22Rv1 (cell line): ENCODE measurements at regions not wholly inside any gene's neighbourhood (a gene's known extent, or its start where the extent isn't known, plus 50 kb on each side); places are given as distances from the start of the nearest gene placed in this dataset.
"Not testable (repeated sequence)": the region's sequence is repeated elsewhere in the genome, so short reads cannot be mapped to it uniquely, and the experiment has no call there.

ENCODE experiments used
- ZFX ChIP-seq: fragments of 450-650 bp; IDR thresholded peaks from 2 replicates; pipeline ENCODE4 v1.6.1; 2017; ENCODE audit warnings: antibody characterized with exemption, borderline replicate concordance
- TF ChIP-seq, protein P1 (sequence below): fragments of 450-650 bp; IDR thresholded peaks from 2 replicates; pipeline ENCODE4 v1.5.1; 2017; ENCODE audit warnings: mild to moderate bottlenecking

DNA sequence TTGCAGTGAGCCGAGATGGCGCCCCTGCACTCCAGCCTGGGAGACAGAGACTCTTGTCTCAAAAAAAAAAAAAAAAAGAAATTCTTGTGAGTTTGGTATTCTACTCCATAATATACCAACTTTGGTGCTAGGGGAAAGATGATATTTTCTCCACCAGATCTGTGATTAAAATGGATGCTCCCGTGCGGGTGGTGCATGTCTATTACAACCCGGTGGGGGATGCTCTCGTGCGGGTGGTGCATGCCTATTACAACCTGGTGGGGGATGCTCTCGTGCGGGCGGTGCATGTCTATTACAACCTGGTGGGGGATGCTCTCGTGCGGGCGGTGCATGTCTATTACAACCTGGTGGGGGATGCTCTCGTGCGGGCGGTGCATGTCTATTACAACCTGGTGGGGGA, 244.1 kb upstream of the RGMA start:
- TF ChIP-seq, protein P1, sequence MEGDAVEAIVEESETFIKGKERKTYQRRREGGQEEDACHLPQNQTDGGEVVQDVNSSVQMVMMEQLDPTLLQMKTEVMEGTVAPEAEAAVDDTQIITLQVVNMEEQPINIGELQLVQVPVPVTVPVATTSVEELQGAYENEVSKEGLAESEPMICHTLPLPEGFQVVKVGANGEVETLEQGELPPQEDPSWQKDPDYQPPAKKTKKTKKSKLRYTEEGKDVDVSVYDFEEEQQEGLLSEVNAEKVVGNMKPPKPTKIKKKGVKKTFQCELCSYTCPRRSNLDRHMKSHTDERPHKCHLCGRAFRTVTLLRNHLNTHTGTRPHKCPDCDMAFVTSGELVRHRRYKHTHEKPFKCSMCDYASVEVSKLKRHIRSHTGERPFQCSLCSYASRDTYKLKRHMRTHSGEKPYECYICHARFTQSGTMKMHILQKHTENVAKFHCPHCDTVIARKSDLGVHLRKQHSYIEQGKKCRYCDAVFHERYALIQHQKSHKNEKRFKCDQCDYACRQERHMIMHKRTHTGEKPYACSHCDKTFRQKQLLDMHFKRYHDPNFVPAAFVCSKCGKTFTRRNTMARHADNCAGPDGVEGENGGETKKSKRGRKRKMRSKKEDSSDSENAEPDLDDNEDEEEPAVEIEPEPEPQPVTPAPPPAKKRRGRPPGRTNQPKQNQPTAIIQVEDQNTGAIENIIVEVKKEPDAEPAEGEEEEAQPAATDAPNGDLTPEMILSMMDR = not testable (repeated sequence)
- not testable (repeated sequence) for TF ChIP-seq ZFX
